Vagina (tissue), 2 donors: ENCODE measurements at regions not wholly inside any gene's neighbourhood (a gene's known extent, or its start where the extent isn't known, plus 50 kb on each side); places are given as distances from the start of the nearest gene placed in this dataset.

Source experiments
- POLR2A ChIP-seq, 2 donors: fragments of 450-650 bp; IDR thresholded peaks; one replicate each; pipeline ENCODE4 v1.6.1; 2017; ENCODE audit warnings: antibody characterized with exemption in 2 of 2, mild to moderate bottlenecking in 2 of 2, moderate library complexity in 2 of 2
- TF ChIP-seq, protein P1 (sequence below), 3 experiments: fragments of 450-650 bp in 2 of 3; fragments of 200-600 bp in 1 of 3; sonication (generic) in 1 of 3; IDR thresholded peaks; one replicate each; pipeline ENCODE4 v1.5.1; 2017 to 2019; ENCODE audit warnings: antibody characterized with exemption in 3 of 3, mild to moderate bottlenecking in 2 of 3, moderate library complexity in 2 of 3

DNA sequence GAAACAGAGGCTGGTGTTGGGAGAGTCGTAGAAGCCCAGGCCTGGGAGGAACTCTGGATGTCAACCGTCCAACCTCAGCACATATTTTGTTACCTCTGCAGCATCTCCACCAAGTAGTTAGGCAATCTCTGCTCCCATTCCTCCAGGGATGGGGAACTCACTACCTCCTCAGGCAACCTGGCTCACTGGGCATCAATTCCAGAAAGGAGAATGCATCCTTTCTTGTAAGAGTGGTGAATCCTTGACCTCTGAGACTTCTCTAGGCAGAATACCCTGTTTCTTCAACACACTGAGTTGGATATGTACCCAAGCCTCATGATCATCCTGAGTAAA, 136.7 kb upstream of the ZMIZ1 start:
- TF ChIP-seq POLR2A (IDR thresholded peaks at IDR 0.05): no peak
- TF ChIP-seq, protein P1, sequence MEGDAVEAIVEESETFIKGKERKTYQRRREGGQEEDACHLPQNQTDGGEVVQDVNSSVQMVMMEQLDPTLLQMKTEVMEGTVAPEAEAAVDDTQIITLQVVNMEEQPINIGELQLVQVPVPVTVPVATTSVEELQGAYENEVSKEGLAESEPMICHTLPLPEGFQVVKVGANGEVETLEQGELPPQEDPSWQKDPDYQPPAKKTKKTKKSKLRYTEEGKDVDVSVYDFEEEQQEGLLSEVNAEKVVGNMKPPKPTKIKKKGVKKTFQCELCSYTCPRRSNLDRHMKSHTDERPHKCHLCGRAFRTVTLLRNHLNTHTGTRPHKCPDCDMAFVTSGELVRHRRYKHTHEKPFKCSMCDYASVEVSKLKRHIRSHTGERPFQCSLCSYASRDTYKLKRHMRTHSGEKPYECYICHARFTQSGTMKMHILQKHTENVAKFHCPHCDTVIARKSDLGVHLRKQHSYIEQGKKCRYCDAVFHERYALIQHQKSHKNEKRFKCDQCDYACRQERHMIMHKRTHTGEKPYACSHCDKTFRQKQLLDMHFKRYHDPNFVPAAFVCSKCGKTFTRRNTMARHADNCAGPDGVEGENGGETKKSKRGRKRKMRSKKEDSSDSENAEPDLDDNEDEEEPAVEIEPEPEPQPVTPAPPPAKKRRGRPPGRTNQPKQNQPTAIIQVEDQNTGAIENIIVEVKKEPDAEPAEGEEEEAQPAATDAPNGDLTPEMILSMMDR (IDR thresholded peaks at IDR 0.05): no peak
